HEK293 (cell line): ENCODE measurements at regions not wholly inside any gene's neighbourhood (a gene's known extent, or its start where the extent isn't known, plus 50 kb on each side); places are given as distances from the start of the nearest gene placed in this dataset.

ENCODE experiments used
- CTCF ChIA-PET: fragments of 350-600 bp; formaldehyde crosslinking; extraction: SDS; loops from one replicate; lab custom pipeline; 2021; ENCODE audit warnings: antibody characterized with exemption; lab: Yijun Ruan, JAX
- POLR2A ChIA-PET: fragments of 300-600 bp; formaldehyde crosslinking; extraction: SDS; loops from one replicate; lab custom pipeline; 2020; ENCODE audit warnings: antibody characterized with exemption, inconsistent platforms; lab: Yijun Ruan, JAX
- H3K27ac ChIP-seq: fragments of 200-500 bp; sonication (Bioruptor generic); 2 replicates; pipeline ENCODE4 v1.5.1; 2014; ENCODE audit warnings: low read depth, low read length, control low read depth, inconsistent platforms; ENCODE audit errors: extremely low read depth
- H3K36me3 ChIP-seq, 2 experiments: fragments of 200-500 bp in 1 of 2; sonication (Bioruptor generic) in 1 of 2; 1 replicate in 1 of 2; 2 replicates in 1 of 2; pipeline ENCODE4 v1.5.1; 2014 to 2017; ENCODE audit warnings: inconsistent platforms in 2 of 2, low read length in 2 of 2; ENCODE audit not compliant: control insufficient read depth in 2 of 2, insufficient read depth in 1 of 2
- H3K4me1 ChIP-seq: fragments of 200-500 bp; sonication (Bioruptor generic); 2 replicates; pipeline ENCODE4 v1.5.1; 2014; ENCODE audit warnings: mild to moderate bottlenecking, low read length, inconsistent platforms; ENCODE audit not compliant: control insufficient read depth, insufficient read depth
- H3K4me3 ChIP-seq: 2 replicates; pipeline ENCODE4 v1.5.1; 2011; ENCODE audit warnings: low read depth, mild to moderate bottlenecking, control low read depth, low read length, moderate library complexity
- H3K9me3 ChIP-seq: fragments of 200-500 bp; sonication (Bioruptor generic); 2 replicates; pipeline ENCODE4 v1.5.1; 2014; ENCODE audit warnings: low read depth, low read length, inconsistent platforms; ENCODE audit not compliant: control insufficient read depth, insufficient read depth
- GFI1B ChIP-seq: fragments of 450-650 bp; formaldehyde crosslinking; IDR thresholded peaks from 2 replicates; pipeline ENCODE4 v1.5.1; 2016; ENCODE audit warnings: missing biosample characterization, missing genetic modification characterization
- GLIS2 ChIP-seq: fragments of 450-650 bp; formaldehyde crosslinking; IDR thresholded peaks from 2 replicates; pipeline ENCODE4 v1.5.1; 2016; ENCODE audit warnings: missing biosample characterization, missing genetic modification characterization
- PATZ1 ChIP-seq: fragments of 450-650 bp; formaldehyde crosslinking; IDR thresholded peaks from 2 replicates; pipeline ENCODE4 v1.5.1; 2016; ENCODE audit warnings: missing biosample characterization, missing genetic modification characterization
- RBAK ChIP-seq: fragments of 450-650 bp; formaldehyde crosslinking; IDR thresholded peaks from 2 replicates; pipeline ENCODE4 v1.5.1; 2016; ENCODE audit warnings: missing biosample characterization, missing genetic modification characterization
- SCRT1 ChIP-seq: fragments of 450-650 bp; formaldehyde crosslinking; IDR thresholded peaks from 2 replicates; pipeline ENCODE4 v1.5.1; 2016; ENCODE audit warnings: missing biosample characterization, missing genetic modification characterization, borderline replicate concordance
- SETDB1 ChIP-seq: IDR thresholded peaks from one replicate; pipeline ENCODE4 v1.6.1; 2017; ENCODE audit warnings: mild to moderate bottlenecking, low read length, moderate library complexity, mixed read lengths; ENCODE audit not compliant: insufficient read length
- SP3 ChIP-seq: fragments of 450-650 bp; formaldehyde crosslinking; IDR thresholded peaks from 2 replicates; pipeline ENCODE4 v1.5.1; 2016; ENCODE audit warnings: missing biosample characterization, missing genetic modification characterization
- ZNF184 ChIP-seq: fragments of 450-650 bp; IDR thresholded peaks from 2 replicates; pipeline ENCODE4 v1.5.1; 2018; ENCODE audit warnings: missing biosample characterization, mild to moderate bottlenecking, missing genetic modification characterization
- ZNF211 ChIP-seq: fragments of 450-650 bp; formaldehyde crosslinking; IDR thresholded peaks from 2 replicates; pipeline ENCODE4 v1.5.1; 2016; ENCODE audit warnings: low read depth, missing biosample characterization, missing genetic modification characterization
- ZNF398 ChIP-seq: fragments of 450-650 bp; formaldehyde crosslinking; IDR thresholded peaks from 2 replicates; pipeline ENCODE4 v1.5.1; 2017; ENCODE audit warnings: missing biosample characterization, missing genetic modification characterization
- ZNF48 ChIP-seq: fragments of 450-650 bp; formaldehyde crosslinking; IDR thresholded peaks from 2 replicates; pipeline ENCODE4 v1.5.1; 2016; ENCODE audit warnings: missing biosample characterization, missing genetic modification characterization
- ZNF510 ChIP-seq: fragments of 450-650 bp; formaldehyde crosslinking; IDR thresholded peaks from 2 replicates; pipeline ENCODE4 v1.5.1; 2018; ENCODE audit warnings: mild to moderate bottlenecking, missing genetic modification characterization, missing biosample characterization; ENCODE audit not compliant: insufficient replicate concordance
- ZNF518A ChIP-seq: fragments of 450-650 bp; formaldehyde crosslinking; conservative IDR thresholded peaks from 2 replicates; pipeline ENCODE4 v1.5.1; 2016; ENCODE audit warnings: low read depth, missing biosample characterization, missing genetic modification characterization
- ZNF529 ChIP-seq: fragments of 450-650 bp; formaldehyde crosslinking; IDR thresholded peaks from 2 replicates; pipeline ENCODE4 v1.5.1; 2017; ENCODE audit warnings: missing genetic modification characterization, missing biosample characterization; ENCODE audit not compliant: insufficient replicate concordance
- ZNF549 ChIP-seq: fragments of 450-650 bp; IDR thresholded peaks from 2 replicates; pipeline ENCODE4 v1.5.1; 2018; ENCODE audit warnings: missing biosample characterization, missing genetic modification characterization, mild to moderate bottlenecking, inconsistent platforms, moderate library complexity
- ZNF560 ChIP-seq: fragments of 450-650 bp; formaldehyde crosslinking; IDR thresholded peaks from 2 replicates; pipeline ENCODE4 v1.5.1; 2017; ENCODE audit warnings: missing biosample characterization, missing genetic modification characterization, borderline replicate concordance
- ZNF600 ChIP-seq: fragments of 450-650 bp; formaldehyde crosslinking; IDR thresholded peaks from 2 replicates; pipeline ENCODE4 v1.5.1; 2016; ENCODE audit warnings: missing biosample characterization, missing genetic modification characterization
- ZNF664 ChIP-seq: fragments of 450-650 bp; formaldehyde crosslinking; IDR thresholded peaks from 2 replicates; pipeline ENCODE4 v1.5.1; 2016; ENCODE audit warnings: missing biosample characterization, missing genetic modification characterization
- ZSCAN4 ChIP-seq: fragments of 450-650 bp; formaldehyde crosslinking; IDR thresholded peaks from 2 replicates; pipeline ENCODE4 v1.5.1; 2017; ENCODE audit warnings: missing biosample characterization, missing genetic modification characterization

GRCh38 chr2:6554466-6554865, 311.2 kb downstream of the CMPK2 start:
- TF ChIP-seq PATZ1 (no peak), ZNF549 (no peak), GFI1B (tag by site-specific recombination) (no peak), SP3 (tag by site-specific recombination) (no peak), ZSCAN4 (no peak), ZNF48 (tag by site-specific recombination) (no peak)
- H3K4me3 ChIP-seq: no peak overlapping the region
- no peaks in the 10 kb centered on the region for H3K4me1 ChIP-seq
- no peaks in the 10 kb centered on the region for H3K9me3 ChIP-seq
- ChIA-PET POLR2A (no interaction called here), CTCF (no interaction called here)
- no peak overlapping the region for H3K27ac ChIP-seq
- no peaks in the 10 kb centered on the region for H3K36me3 ChIP-seq

- POLR2A ChIA-PET: no interaction called here
- Histone ChIP-seq H3K4me1 (no peaks in the 10 kb centered on the region), H3K4me3 (no peak overlapping the region), H3K36me3 (no peaks in the 10 kb centered on the region), H3K9me3 (no peaks in the 10 kb centered on the region), H3K27ac (no peak overlapping the region)
- CTCF ChIA-PET: no interaction called here
- TF ChIP-seq RBAK (tag by site-specific recombination) (no peak), ZNF398 (no peak), ZNF560 (no peak), ZNF529 (tag by site-specific recombination) (no peak), ZNF510 (tag by site-specific recombination) (no peak), ZNF184 (tag by site-specific recombination) (no peak), ZNF211 (tag by site-specific recombination) (no peak), ZNF600 (tag by site-specific recombination) (no peak), ZNF664 (tag by site-specific recombination) (no peak), ZNF518A (no peak), SCRT1 (tag by site-specific recombination) (no peak), GLIS2 (tag by site-specific recombination) (no peak), SETDB1 (no peak)
Observed at GRCh38 chr2:6556755-6557154, 309.0 kb downstream of the CMPK2 start.
